ENCODE measurements at regions not wholly inside any gene's neighbourhood (a gene's known extent, or its start where the extent isn't known, plus 50 kb on each side); places are given as distances from the start of the nearest gene placed in this dataset.

- intact Hi-C loops (cut with DNase I, micrococcal nuclease): no loop called here
- H3K9me3 ChIP-seq: peaks cover 3% of the 10 kb centered on the region
- H3K4me3 ChIP-seq: no peak overlapping the region
- TF ChIP-seq CTCF (IDR thresholded peaks at IDR 0.05): no peak
- no peaks in the 10 kb centered on the region for H3K4me1 ChIP-seq (ENCODE audit: low read depth)
- ATAC-seq (no peak), DNase-seq (no peak)
- no peaks in the 10 kb centered on the region for H3K36me3 ChIP-seq (ENCODE audit: low read depth)
Measured at GRCh38 chr14:53836551-53836950, 120.1 kb downstream of the BMP4 start.

GRCh38 chr14:53828820-53829219, 127.8 kb downstream of the BMP4 start:
- ATAC-seq (no peak), DNase-seq (no peak)
- intact Hi-C loops (cut with DNase I, micrococcal nuclease): no loop called here
- H3K9me3 ChIP-seq: no peaks in the 10 kb centered on the region
- H3K36me3 ChIP-seq (ENCODE audit: low read depth): no peaks in the 10 kb centered on the region
- no peak overlapping the region for H3K4me3 ChIP-seq
- H3K4me1 ChIP-seq (ENCODE audit: low read depth): no peaks in the 10 kb centered on the region
- TF ChIP-seq CTCF (IDR thresholded peaks at IDR 0.05): no peak

- ATAC-seq (no peak), DNase-seq (no peak)
- intact Hi-C loops (cut with DNase I, micrococcal nuclease): no loop called here
- Histone ChIP-seq H3K9me3 (no peaks in the 10 kb centered on the region), H3K4me3 (no peak overlapping the region), H3K4me1 (ENCODE audit: low read depth) (no peaks in the 10 kb centered on the region), H3K36me3 (ENCODE audit: low read depth) (no peaks in the 10 kb centered on the region)
- TF ChIP-seq CTCF (IDR thresholded peaks at IDR 0.05): no peak
Measured at GRCh38 chr14:53824061-53824460, 132.6 kb downstream of the BMP4 start.

- intact Hi-C loops (cut with DNase I, micrococcal nuclease): no loop called here
Measured at GRCh38 chr14:53814392-53814791, 142.2 kb downstream of the BMP4 start.

GRCh38 chr14:53810221-53810620, 146.4 kb downstream of the BMP4 start:
- H3K9me3 ChIP-seq: no peaks in the 10 kb centered on the region
- intact Hi-C loops (cut with DNase I, micrococcal nuclease): no loop called here
- no peak overlapping the region for H3K4me3 ChIP-seq
- no peaks in the 10 kb centered on the region for H3K4me1 ChIP-seq (ENCODE audit: low read depth)
- ATAC-seq: no peak
- no peaks in the 10 kb centered on the region for H3K36me3 ChIP-seq (ENCODE audit: low read depth)
- TF ChIP-seq CTCF (IDR thresholded peaks at IDR 0.05): no peak
- DNase-seq: no peak

More at GRCh38 chr14:53814392-53814791, 142.2 kb downstream of the BMP4 start:
- DNase-seq: no peak
- ATAC-seq: no peak
- Histone ChIP-seq H3K4me3 (no peak overlapping the region), H3K9me3 (no peaks in the 10 kb centered on the region), H3K36me3 (ENCODE audit: low read depth) (no peaks in the 10 kb centered on the region), H3K4me1 (ENCODE audit: low read depth) (no peaks in the 10 kb centered on the region)
- TF ChIP-seq CTCF (IDR thresholded peaks at IDR 0.05): no peak

GRCh38 chr14:53808042-53808441, 148.6 kb downstream of the BMP4 start:
- ATAC-seq (no peak), DNase-seq (no peak)
- TF ChIP-seq CTCF (IDR thresholded peaks at IDR 0.05): no peak
- H3K36me3 ChIP-seq (ENCODE audit: low read depth): no peaks in the 10 kb centered on the region
- no peaks in the 10 kb centered on the region for H3K9me3 ChIP-seq
- intact Hi-C loops (cut with DNase I, micrococcal nuclease): no loop called here
- H3K4me1 ChIP-seq (ENCODE audit: low read depth): no peaks in the 10 kb centered on the region
- H3K4me3 ChIP-seq: no peak overlapping the region

Data from mucosa of descending colon (tissue), 3 donors.